ENCODE measurements at regions not wholly inside any gene's neighbourhood (a gene's known extent, or its start where the extent isn't known, plus 50 kb on each side); places are given as distances from the start of the nearest gene placed in this dataset.

DNA sequence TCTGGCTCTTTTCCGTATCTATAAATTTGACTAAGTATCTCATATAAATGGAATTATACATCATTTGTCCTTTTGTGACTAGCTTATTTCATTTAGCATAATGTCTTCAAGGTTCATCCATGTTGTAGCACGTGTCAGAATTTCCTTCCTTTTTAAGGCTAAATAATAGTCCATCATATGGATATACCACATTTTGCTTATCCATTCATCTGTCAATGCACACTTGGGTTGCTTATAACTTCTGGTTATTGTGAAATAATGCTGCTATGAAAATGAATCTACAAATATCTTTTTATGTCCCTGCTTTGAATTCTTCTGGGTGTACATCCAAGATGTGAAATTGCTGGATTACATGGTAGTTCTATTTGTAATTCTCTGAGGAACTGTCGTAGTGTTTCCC, 119.6 kb downstream of the RHOU start:
- no peaks in the 10 kb centered on the region for H4K20me1 ChIP-seq (ENCODE audit: insufficient read depth, low read length)
- H3K9me3 ChIP-seq (replicated peaks; ENCODE audit: insufficient read depth, low read length), result no peaks in the 10 kb centered on the region
- no peak overlapping the region for H3K4me2 ChIP-seq (ENCODE audit: low read depth, low read length)
- no peak overlapping the region for H2AFZ ChIP-seq (ENCODE audit: low read length)
- H3K9ac ChIP-seq (ENCODE audit: low read length), result no peak overlapping the region
- H3F3A ChIP-seq (ENCODE audit: insufficient read depth, low read length), result no peaks in the 10 kb centered on the region
- no peaks in the 10 kb centered on the region for H3K27me3 ChIP-seq (replicated peaks; ENCODE audit: insufficient read depth, low read length)
- no peak for DNase-seq
- no peak overlapping the region for H3K27ac ChIP-seq (ENCODE audit: low read length)
- no peaks in the 10 kb centered on the region for H3K4me1 ChIP-seq (ENCODE audit: low read length)
- H3K4me3 ChIP-seq (ENCODE audit: low read length), result no peak overlapping the region
- TF ChIP-seq EZH2 (optimal IDR thresholded peaks at IDR 0.05; ENCODE audit: low read depth, low read length) (no peak), EZH2phosphoT487 (IDR thresholded peaks at IDR 0.05; ENCODE audit: low read length) (no peak)
- TF ChIP-seq, protein P1, sequence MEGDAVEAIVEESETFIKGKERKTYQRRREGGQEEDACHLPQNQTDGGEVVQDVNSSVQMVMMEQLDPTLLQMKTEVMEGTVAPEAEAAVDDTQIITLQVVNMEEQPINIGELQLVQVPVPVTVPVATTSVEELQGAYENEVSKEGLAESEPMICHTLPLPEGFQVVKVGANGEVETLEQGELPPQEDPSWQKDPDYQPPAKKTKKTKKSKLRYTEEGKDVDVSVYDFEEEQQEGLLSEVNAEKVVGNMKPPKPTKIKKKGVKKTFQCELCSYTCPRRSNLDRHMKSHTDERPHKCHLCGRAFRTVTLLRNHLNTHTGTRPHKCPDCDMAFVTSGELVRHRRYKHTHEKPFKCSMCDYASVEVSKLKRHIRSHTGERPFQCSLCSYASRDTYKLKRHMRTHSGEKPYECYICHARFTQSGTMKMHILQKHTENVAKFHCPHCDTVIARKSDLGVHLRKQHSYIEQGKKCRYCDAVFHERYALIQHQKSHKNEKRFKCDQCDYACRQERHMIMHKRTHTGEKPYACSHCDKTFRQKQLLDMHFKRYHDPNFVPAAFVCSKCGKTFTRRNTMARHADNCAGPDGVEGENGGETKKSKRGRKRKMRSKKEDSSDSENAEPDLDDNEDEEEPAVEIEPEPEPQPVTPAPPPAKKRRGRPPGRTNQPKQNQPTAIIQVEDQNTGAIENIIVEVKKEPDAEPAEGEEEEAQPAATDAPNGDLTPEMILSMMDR (IDR thresholded peaks at IDR 0.05; ENCODE audit: low read length), result no peak
- H3K79me2 ChIP-seq (ENCODE audit: low read length), result no peaks in the 10 kb centered on the region
- H3K36me3 ChIP-seq (replicated peaks; ENCODE audit: insufficient read depth, low read length), result no peaks in the 10 kb centered on the region
- no peaks in the 10 kb centered on the region for H3K9me2 ChIP-seq (replicated peaks; ENCODE audit: insufficient read depth, low read length)

DNA sequence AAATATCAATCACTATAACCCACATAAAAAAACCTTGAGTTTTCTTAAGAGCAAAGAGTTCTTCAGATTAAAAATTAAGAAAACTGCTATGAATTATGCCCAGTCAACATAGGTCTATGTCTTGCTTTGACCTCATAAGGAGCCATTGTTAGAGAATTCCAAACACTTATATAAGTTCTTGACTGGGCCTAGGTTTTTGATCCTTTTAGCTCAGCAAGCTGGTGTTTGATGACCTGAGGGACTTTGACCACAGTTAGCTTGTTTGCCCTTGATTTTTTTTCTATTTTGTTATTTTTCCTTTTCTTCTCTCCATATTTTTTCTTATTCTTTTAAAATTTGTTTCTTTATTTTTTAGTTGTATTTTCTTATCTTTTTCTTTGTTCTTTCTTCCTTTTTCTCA, 122.3 kb downstream of the RHOU start:
- Histone ChIP-seq H3K79me2 (ENCODE audit: low read length) (no peaks in the 10 kb centered on the region), H3K27me3 (replicated peaks; ENCODE audit: insufficient read depth, low read length) (no peaks in the 10 kb centered on the region), H3K4me2 (ENCODE audit: low read depth, low read length) (no peak overlapping the region), H3K36me3 (replicated peaks; ENCODE audit: insufficient read depth, low read length) (no peaks in the 10 kb centered on the region), H4K20me1 (ENCODE audit: insufficient read depth, low read length) (no peaks in the 10 kb centered on the region), H2AFZ (ENCODE audit: low read length) (no peak overlapping the region), H3K9me3 (replicated peaks; ENCODE audit: insufficient read depth, low read length) (no peaks in the 10 kb centered on the region), H3K4me3 (ENCODE audit: low read length) (no peak overlapping the region), H3K9me2 (replicated peaks; ENCODE audit: insufficient read depth, low read length) (no peaks in the 10 kb centered on the region), H3K27ac (ENCODE audit: low read length) (no peak overlapping the region), H3F3A (ENCODE audit: insufficient read depth, low read length) (no peaks in the 10 kb centered on the region), H3K4me1 (ENCODE audit: low read length) (no peaks in the 10 kb centered on the region), H3K9ac (ENCODE audit: low read length) (no peak overlapping the region)
- DNase-seq, result no peak
- TF ChIP-seq EZH2 (optimal IDR thresholded peaks at IDR 0.05; ENCODE audit: low read depth, low read length), result no peak
- TF ChIP-seq, protein P1 (IDR thresholded peaks at IDR 0.05; ENCODE audit: low read length), result no peak

DNA sequence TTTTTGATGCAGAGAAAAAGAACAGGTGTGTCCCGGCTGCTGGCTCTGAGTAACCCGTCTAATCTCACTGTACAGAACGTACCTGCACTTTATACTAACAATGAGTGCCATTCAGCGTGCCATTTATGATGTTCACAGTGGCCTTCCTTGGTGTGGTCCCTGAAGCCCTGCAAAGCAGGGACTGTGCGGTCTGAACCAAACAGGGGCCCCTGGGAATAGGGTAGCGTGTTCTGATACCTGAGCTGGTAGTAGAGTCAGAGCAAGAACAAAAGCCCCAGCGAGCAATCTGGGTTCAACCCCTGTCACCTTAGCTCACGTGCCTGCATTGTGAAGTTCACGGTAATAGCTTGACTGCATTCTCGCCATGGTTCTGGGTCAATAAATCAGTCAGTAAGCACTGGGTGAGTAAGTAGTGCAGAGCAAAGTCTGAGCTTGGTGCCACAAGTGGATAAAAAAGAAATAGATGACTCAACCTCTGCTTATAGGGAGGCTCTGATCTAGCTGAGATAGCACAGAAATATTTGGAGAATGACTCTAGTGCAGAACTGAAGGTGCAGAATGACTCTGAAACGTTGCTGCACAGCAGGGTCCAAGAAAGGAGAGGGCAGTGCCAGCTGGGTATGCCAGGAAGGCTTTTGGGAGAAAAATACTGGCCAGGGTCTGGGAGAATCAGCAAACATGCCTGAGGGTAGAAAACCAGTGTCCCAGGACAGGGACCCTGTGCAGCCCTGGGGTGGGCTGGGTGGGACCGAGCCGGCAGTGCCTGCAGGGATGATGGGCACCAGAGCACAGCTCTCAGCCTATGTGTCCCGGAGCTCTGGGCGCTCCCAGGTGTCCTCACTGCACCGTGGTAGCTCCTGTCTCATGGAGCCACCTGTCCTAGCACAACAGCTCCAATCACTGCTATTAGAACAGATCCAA, 125.9 kb downstream of the RHOU start:
- H2AFZ ChIP-seq (ENCODE audit: low read length), result no peak overlapping the region
- H3K9me3 ChIP-seq (replicated peaks; ENCODE audit: insufficient read depth, low read length), result no peaks in the 10 kb centered on the region
- H3F3A ChIP-seq (ENCODE audit: insufficient read depth, low read length), result no peaks in the 10 kb centered on the region
- H3K27me3 ChIP-seq (replicated peaks; ENCODE audit: insufficient read depth, low read length), result no peaks in the 10 kb centered on the region
- TF ChIP-seq EZH2phosphoT487 (IDR thresholded peaks at IDR 0.05; ENCODE audit: low read length), result no peak
- no peak for TF ChIP-seq EZH2 (optimal IDR thresholded peaks at IDR 0.05; ENCODE audit: low read depth, low read length)
- TF ChIP-seq, protein P1 (IDR thresholded peaks at IDR 0.05; ENCODE audit: low read length), result no peak
- 0 out of 2 replicates have a peak, but pooled peaks cover 4% of the 10 kb centered on the region for H3K4me1 ChIP-seq (ENCODE audit: low read length)
- no peak overlapping the region for H3K27ac ChIP-seq (ENCODE audit: low read length)
- no peak overlapping the region for H3K9ac ChIP-seq (ENCODE audit: low read length)
- H3K4me2 ChIP-seq (ENCODE audit: low read depth, low read length), result no peak overlapping the region
- no peak overlapping the region for H3K4me3 ChIP-seq (ENCODE audit: low read length)
- DNase-seq, result no peak
- H3K79me2 ChIP-seq (ENCODE audit: low read length), result no peaks in the 10 kb centered on the region
- no peaks in the 10 kb centered on the region for H4K20me1 ChIP-seq (ENCODE audit: insufficient read depth, low read length)
- H3K36me3 ChIP-seq (replicated peaks; ENCODE audit: insufficient read depth, low read length), result no peaks in the 10 kb centered on the region
- H3K9me2 ChIP-seq (replicated peaks; ENCODE audit: insufficient read depth, low read length), result no peaks in the 10 kb centered on the region
